Neuron (in vitro differentiated cells): ENCODE measurements at regions not wholly inside any gene's neighbourhood (a gene's known extent, or its start where the extent isn't known, plus 50 kb on each side); places are given as distances from the start of the nearest gene placed in this dataset.

Source experiments
- H2AFZ ChIP-seq: one replicate; pipeline ENCODE4 v1.6.1; 2013; ENCODE audit warnings: low read depth, mild to moderate bottlenecking, inconsistent platforms, low read length, moderate library complexity
- H3K27me3 ChIP-seq: one replicate; pipeline ENCODE4 v1.6.1; 2013; ENCODE audit warnings: low read length; ENCODE audit not compliant: insufficient read depth
- H3K36me3 ChIP-seq: one replicate; pipeline ENCODE4 v1.6.1; 2013; ENCODE audit warnings: low read length; ENCODE audit not compliant: insufficient read depth
- H3K4me1 ChIP-seq: one replicate; pipeline ENCODE4 v1.6.1; 2013; ENCODE audit warnings: low read length; ENCODE audit not compliant: insufficient read depth
- H3K4me3 ChIP-seq: 2 replicates; pipeline ENCODE4 v1.5.1; 2013; ENCODE audit warnings: mild to moderate bottlenecking, low read length, moderate library complexity
- H3K9me3 ChIP-seq: one replicate; pipeline ENCODE4 v1.6.1; 2013; ENCODE audit warnings: low read length

DNA sequence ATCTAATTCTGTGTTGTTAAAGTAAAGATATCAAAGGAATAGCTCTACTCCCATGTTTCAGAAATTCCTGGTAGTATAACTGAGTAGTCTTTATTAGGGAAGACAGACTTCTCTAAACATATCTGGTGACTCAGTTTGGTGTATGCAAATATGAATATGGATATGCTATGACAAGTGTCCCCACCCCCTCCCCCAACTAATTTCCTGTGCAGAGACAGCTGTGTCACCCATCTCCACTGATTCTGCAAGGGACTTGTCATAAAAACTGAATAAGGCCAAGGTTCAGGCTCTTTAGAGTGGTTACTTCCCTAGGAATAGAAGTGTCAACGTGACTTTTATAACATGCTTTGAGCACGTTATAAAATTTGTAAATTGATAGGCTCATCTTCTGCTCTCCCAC lies 429.1 kb downstream of the DAD1 start:
- no peaks in the 10 kb centered on the region for H3K9me3 ChIP-seq
- H3K4me1 ChIP-seq, result no peaks in the 10 kb centered on the region
- H2AFZ ChIP-seq, result no peak overlapping the region
- no peaks in the 10 kb centered on the region for H3K36me3 ChIP-seq
- no peaks in the 10 kb centered on the region for H3K27me3 ChIP-seq
- H3K4me3 ChIP-seq, result no peak overlapping the region

- Histone ChIP-seq H3K36me3 (no peaks in the 10 kb centered on the region), H3K9me3 (no peaks in the 10 kb centered on the region), H3K4me3 (no peak overlapping the region), H3K4me1 (no peaks in the 10 kb centered on the region), H2AFZ (no peak overlapping the region), H3K27me3 (no peaks in the 10 kb centered on the region)
Measured at GRCh38 chr14:22159099-22159498, 429.9 kb downstream of the DAD1 start.

DNA sequence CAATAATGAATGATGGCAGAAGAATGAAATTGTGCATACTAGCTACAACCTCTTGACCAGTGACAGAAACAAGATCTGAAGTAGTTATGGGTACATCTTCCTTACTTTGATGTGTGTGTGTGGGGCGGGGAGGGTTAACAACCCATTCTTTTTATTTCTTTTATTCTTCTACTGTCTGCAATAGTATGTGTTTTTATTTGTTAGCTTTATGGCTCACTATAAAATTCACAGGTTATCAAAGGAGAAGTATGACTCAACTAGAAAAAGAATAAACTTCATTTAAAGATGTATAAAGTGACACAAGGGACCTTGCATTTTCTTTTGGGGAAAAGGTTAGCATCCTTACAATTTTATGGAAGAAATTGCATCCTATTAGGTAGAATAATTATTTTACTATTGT lies 430.5 kb downstream of the DAD1 start:
- Histone ChIP-seq H3K27me3 (no peaks in the 10 kb centered on the region), H2AFZ (no peak overlapping the region), H3K4me3 (no peak overlapping the region), H3K4me1 (no peaks in the 10 kb centered on the region), H3K9me3 (no peaks in the 10 kb centered on the region), H3K36me3 (no peaks in the 10 kb centered on the region)

GRCh38 chr14:22155571-22155970 lies 433.5 kb downstream of the DAD1 start:
- Histone ChIP-seq H3K9me3 (no peaks in the 10 kb centered on the region), H2AFZ (no peak overlapping the region), H3K27me3 (no peaks in the 10 kb centered on the region), H3K4me3 (no peak overlapping the region), H3K36me3 (no peaks in the 10 kb centered on the region), H3K4me1 (no peaks in the 10 kb centered on the region)

DNA sequence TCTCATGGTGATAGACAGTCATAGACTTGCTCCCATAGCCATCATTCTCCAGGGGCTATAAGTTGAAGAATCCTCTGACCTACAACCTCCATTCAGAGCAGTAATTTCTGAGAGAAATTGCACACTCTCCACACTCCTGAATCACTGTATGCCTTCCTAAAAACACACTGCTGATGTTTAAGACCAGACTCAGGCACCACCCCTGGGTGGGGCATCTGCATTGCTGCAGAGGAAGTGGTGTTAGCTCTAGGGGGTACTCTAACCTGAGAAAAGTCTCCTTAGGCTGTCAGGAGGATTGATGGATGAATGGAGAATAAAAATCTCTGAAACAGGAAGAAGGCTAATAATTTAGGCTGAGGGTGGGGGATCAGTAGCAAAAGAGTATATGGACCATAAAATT lies 436.1 kb downstream of the DAD1 start:
- no peak overlapping the region for H2AFZ ChIP-seq
- no peaks in the 10 kb centered on the region for H3K27me3 ChIP-seq
- no peaks in the 10 kb centered on the region for H3K4me1 ChIP-seq
- no peaks in the 10 kb centered on the region for H3K9me3 ChIP-seq
- H3K36me3 ChIP-seq, result no peaks in the 10 kb centered on the region
- no peak overlapping the region for H3K4me3 ChIP-seq

GRCh38 chr14:22152161-22152870 lies 436.7 kb downstream of the DAD1 start:
- no peak overlapping the region for H2AFZ ChIP-seq
- H3K4me3 ChIP-seq, result no peak overlapping the region
- H3K9me3 ChIP-seq, result no peaks in the 10 kb centered on the region
- H3K4me1 ChIP-seq, result no peaks in the 10 kb centered on the region
- no peaks in the 10 kb centered on the region for H3K36me3 ChIP-seq
- H3K27me3 ChIP-seq, result no peaks in the 10 kb centered on the region

- H3K27me3 ChIP-seq, result no peaks in the 10 kb centered on the region
- no peak overlapping the region for H2AFZ ChIP-seq
- no peaks in the 10 kb centered on the region for H3K4me1 ChIP-seq
- H3K4me3 ChIP-seq, result no peak overlapping the region
- H3K9me3 ChIP-seq, result no peaks in the 10 kb centered on the region
- no peaks in the 10 kb centered on the region for H3K36me3 ChIP-seq
Measured at GRCh38 chr14:22151121-22151520, 437.9 kb downstream of the DAD1 start.

DNA sequence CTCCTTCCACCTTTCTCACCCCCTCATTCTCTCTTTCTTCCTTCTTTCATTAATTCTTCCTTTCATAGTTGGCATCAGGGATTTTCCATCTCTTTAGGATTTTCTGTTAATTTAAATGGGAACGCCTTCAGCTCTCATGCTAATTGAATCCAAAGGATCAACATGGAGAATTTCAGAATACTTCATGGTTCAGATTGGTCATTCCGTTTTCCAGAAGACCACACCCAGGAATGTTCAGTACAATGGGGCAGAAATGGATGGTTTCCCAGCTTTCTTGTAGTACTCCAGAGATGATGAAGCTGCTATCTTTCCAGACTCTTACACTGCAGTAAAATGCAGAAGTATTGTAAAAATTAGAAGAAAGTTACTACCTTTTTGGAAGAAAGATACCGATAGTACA lies 440.0 kb downstream of the DAD1 start:
- no peaks in the 10 kb centered on the region for H3K9me3 ChIP-seq
- no peaks in the 10 kb centered on the region for H3K36me3 ChIP-seq
- H3K4me1 ChIP-seq, result no peaks in the 10 kb centered on the region
- no peak overlapping the region for H3K4me3 ChIP-seq
- H2AFZ ChIP-seq, result no peak overlapping the region
- no peaks in the 10 kb centered on the region for H3K27me3 ChIP-seq

GRCh38 chr14:22147716-22148115 lies 441.3 kb downstream of the DAD1 start:
- no peak overlapping the region for H2AFZ ChIP-seq
- H3K36me3 ChIP-seq, result no peaks in the 10 kb centered on the region
- H3K27me3 ChIP-seq, result no peaks in the 10 kb centered on the region
- H3K4me1 ChIP-seq, result no peaks in the 10 kb centered on the region
- no peaks in the 10 kb centered on the region for H3K9me3 ChIP-seq
- no peak overlapping the region for H3K4me3 ChIP-seq

- Histone ChIP-seq H3K4me1 (no peaks in the 10 kb centered on the region), H3K9me3 (no peaks in the 10 kb centered on the region), H2AFZ (no peak overlapping the region), H3K4me3 (no peak overlapping the region), H3K27me3 (no peaks in the 10 kb centered on the region), H3K36me3 (no peaks in the 10 kb centered on the region)
Measured at GRCh38 chr14:22143363-22143762, 445.7 kb downstream of the DAD1 start.

GRCh38 chr14:22140633-22141032 lies 448.4 kb downstream of the DAD1 start:
- H3K4me1 ChIP-seq, result no peaks in the 10 kb centered on the region
- H3K27me3 ChIP-seq, result no peaks in the 10 kb centered on the region
- H3K9me3 ChIP-seq, result no peaks in the 10 kb centered on the region
- no peaks in the 10 kb centered on the region for H3K36me3 ChIP-seq
- H3K4me3 ChIP-seq, result no peak overlapping the region
- no peak overlapping the region for H2AFZ ChIP-seq

- Histone ChIP-seq H3K9me3 (no peaks in the 10 kb centered on the region), H3K27me3 (no peaks in the 10 kb centered on the region), H3K36me3 (no peaks in the 10 kb centered on the region), H3K4me3 (no peak overlapping the region), H2AFZ (no peak overlapping the region), H3K4me1 (no peaks in the 10 kb centered on the region)
Measured at GRCh38 chr14:22131749-22132476, 457.1 kb downstream of the DAD1 start.

GRCh38 chr14:22124073-22124613 lies 450.5 kb upstream of the OR4E1 start:
- no peaks in the 10 kb centered on the region for H3K27me3 ChIP-seq
- no peaks in the 10 kb centered on the region for H3K9me3 ChIP-seq
- no peaks in the 10 kb centered on the region for H3K4me1 ChIP-seq
- H3K4me3 ChIP-seq, result no peak overlapping the region
- no peaks in the 10 kb centered on the region for H3K36me3 ChIP-seq
- no peak overlapping the region for H2AFZ ChIP-seq
